Fibroblast of mammary gland (primary cell): ENCODE measurements at regions not wholly inside any gene's neighbourhood (a gene's known extent, or its start where the extent isn't known, plus 50 kb on each side); places are given as distances from the start of the nearest gene placed in this dataset.

ENCODE experiments used
- DNase-seq: peaks from one replicate; pipeline ENCODE4 v3.0.0-alpha.2; 2010; ENCODE audit warnings: low read depth
- H3K4me3 ChIP-seq: 2 replicates; pipeline ENCODE4 v1.5.1; 2011; ENCODE audit warnings: low read depth, mild to moderate bottlenecking, low read length, moderate library complexity; ENCODE audit not compliant: control insufficient read depth
- TF ChIP-seq, protein P1 (sequence below): conservative IDR thresholded peaks from 2 replicates; pipeline ENCODE4 v1.5.1; 2011; ENCODE audit warnings: low read depth, low read length, inconsistent platforms; ENCODE audit not compliant: control insufficient read depth, insufficient read depth

GRCh38 chr10:3331690-3332230, 159.2 kb upstream of the PITRM1 start:
- TF ChIP-seq, protein P1, sequence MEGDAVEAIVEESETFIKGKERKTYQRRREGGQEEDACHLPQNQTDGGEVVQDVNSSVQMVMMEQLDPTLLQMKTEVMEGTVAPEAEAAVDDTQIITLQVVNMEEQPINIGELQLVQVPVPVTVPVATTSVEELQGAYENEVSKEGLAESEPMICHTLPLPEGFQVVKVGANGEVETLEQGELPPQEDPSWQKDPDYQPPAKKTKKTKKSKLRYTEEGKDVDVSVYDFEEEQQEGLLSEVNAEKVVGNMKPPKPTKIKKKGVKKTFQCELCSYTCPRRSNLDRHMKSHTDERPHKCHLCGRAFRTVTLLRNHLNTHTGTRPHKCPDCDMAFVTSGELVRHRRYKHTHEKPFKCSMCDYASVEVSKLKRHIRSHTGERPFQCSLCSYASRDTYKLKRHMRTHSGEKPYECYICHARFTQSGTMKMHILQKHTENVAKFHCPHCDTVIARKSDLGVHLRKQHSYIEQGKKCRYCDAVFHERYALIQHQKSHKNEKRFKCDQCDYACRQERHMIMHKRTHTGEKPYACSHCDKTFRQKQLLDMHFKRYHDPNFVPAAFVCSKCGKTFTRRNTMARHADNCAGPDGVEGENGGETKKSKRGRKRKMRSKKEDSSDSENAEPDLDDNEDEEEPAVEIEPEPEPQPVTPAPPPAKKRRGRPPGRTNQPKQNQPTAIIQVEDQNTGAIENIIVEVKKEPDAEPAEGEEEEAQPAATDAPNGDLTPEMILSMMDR: no peak

DNA sequence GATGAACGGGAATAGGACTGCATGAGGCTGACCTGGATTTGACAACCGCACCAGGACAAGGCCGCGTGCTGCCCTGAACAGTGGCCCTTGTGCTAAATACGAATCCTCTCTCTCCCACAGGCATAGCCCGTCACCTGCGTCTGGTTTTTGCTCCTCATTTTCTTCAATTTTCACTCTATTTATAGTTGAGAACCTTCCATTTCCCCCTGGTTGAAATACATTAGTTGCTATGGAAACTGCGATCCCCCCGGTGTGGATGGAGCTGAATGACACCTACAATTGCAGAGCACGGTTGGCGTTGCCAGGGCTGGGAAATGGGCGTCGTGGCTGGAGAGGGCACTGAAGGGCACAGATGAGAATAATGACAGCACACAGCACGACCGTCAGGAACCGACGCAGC, 158.6 kb upstream of the PITRM1 start:
- no peak overlapping the region for H3K4me3 ChIP-seq
- DNase-seq: no peak
- TF ChIP-seq, protein P1: no peak

More at GRCh38 chr10:3331690-3332230, 159.2 kb upstream of the PITRM1 start:
- no peak overlapping the region for H3K4me3 ChIP-seq
- no peak for DNase-seq

- peak; percentile 87 for DNase-seq
- no peak overlapping the region for H3K4me3 ChIP-seq
- TF ChIP-seq, protein P1: no peak
These were observed 158.1 kb upstream of the PITRM1 start for GRCh38 chr10:3330663-3331062.

DNA sequence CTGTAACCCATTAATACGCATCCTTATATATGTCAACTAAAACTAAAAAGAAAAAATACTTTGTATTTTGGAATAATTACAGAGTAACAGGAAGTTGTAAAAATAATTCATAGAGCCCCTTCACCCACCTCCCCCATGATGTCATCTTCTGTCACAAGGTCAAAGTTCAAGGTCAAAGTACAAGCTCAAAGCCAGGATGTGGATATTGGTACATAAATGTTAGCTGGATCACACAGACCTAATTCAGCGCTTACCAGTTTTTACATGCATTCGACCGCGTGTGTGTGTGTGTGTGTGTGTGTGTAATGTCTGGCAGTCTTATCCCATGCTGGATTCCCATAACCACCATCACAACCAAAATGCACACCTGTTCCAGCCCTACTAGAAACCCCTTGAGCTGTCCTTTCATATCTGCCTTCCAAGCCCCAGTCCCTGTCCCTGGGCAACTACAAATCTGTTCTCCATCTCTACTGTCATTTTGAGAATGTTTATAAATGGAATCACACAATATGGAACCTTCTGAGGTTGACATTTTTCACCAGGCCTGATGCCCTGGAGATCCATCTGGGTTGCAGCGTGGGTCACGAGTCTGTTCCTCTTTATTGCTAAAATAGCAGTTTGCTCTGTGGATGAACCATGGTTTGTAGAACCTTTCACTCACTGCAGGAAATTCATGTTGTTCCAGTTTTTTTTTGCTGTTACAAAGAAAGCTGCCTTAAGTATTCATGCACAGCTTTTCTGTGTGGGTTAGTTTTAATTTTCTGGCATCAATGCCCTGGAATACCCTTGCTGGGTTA, 153.6 kb upstream of the PITRM1 start:
- TF ChIP-seq, protein P1: no peak
- no peak for DNase-seq
- no peak overlapping the region for H3K4me3 ChIP-seq

- no peak overlapping the region for H3K4me3 ChIP-seq
- DNase-seq: no peak
- TF ChIP-seq, protein P1: no peak
These were observed 152.0 kb upstream of the PITRM1 start for GRCh38 chr10:3324612-3325038.

DNA sequence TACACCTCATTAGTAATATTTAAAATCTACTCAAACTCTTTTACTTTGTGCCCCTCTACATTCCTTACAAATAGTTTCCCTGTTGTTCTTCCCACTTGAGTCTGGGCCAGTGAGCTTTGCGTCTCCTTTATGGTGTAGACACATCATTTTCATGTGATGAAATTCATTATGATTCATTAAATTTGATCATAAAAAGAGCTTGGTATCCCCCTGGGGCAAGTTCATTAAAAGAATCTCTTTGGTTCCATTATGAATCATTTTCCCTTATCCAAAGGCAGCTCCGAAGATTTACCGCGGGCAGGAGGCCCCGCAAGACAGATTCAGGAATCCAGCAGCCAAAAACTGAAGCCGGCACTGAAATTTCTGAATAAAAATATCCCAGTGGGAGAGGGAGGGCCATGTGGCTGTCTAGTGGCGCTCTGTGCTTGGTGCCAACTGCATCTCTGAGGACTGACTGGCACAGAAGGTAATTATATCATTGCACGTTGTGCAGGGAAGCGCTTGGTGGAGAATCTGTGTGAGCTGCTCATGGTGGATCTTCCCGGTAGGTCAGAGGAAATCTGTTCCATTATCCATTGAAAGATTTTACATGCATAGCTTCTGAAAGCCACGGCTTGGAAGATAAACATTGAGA, 151.4 kb upstream of the PITRM1 start:
- peak; percentile 84 for DNase-seq
- TF ChIP-seq, protein P1: no peak
- no peak overlapping the region for H3K4me3 ChIP-seq
